Bone marrow (tissue), 2 donors: ENCODE measurements at regions not wholly inside any gene's neighbourhood (a gene's known extent, or its start where the extent isn't known, plus 50 kb on each side); places are given as distances from the start of the nearest gene placed in this dataset.

Experiments used
- DNase-seq, 2 donors: peaks; one replicate each; lab custom pipeline; 2025; lab: John Stamatoyannopoulos, UW

DNA sequence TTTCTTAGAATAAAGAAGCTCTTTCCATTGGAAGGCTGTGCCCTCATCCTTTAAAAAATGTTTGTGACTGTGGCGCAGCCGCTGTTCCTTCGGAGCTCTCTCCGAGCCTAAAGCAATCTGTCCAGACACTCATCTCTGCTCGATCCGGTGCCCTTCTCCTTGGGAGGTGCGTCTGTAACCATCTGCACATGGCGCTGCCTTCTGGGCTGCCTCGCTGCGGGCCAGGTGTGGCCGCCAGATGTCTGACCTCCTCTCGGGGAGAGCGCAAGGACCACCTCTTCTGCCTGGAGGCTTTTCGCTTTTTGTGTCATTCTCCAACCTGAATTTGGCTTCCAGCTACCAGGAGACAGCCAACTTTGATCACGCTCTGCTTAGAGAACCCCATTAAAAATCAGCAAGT lies 153.4 kb upstream of the PTCH1 start:
- no peak for DNase-seq

DNA sequence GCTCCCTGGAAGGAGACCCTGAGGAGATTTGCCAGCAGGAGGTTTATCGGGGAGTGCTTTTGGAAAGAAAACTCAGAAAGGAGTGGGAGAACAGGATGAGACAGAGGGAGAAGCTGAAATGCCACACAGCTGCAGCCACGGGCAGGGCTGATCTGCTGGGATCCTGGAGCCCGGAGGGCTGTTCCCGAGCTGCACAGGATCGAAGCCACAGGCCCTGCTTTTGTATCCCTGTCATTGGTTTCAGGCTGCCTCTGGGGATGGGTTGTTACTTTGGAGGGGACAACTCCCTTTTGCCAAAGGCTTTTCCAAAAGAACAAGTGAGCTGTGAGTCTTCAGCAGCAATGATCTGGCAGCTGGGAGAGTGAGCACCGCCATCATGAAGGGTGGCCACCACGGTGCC lies 152.5 kb upstream of the PTCH1 start:
- DNase-seq = no peak

DNA sequence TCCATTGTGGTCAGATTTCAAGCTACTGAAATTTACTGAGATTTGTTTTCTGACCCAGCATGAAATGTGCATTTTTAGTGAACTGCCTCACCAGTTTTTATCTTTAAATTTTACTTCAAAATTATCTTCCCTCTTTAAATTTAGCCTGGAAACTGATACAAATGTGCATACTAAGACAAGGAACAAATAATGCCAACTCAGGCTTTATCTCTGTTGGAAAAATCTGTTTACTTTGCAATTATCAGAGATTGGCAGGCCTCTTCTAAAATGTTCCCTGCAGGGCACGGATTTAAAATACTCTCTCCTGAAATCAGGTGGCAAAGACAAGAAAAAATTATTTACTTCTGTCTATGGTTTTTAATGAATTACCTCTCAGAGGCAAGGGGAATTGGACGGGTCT lies 151.0 kb upstream of the PTCH1 start:
- no peak for DNase-seq

GRCh38 chr9:95666785-95667155 lies 150.0 kb upstream of the PTCH1 start:
- DNase-seq = no peak

- DNase-seq = no peak
Observed at GRCh38 chr9:95666096-95666784, 149.5 kb upstream of the PTCH1 start.

- no peak for DNase-seq
Observed at GRCh38 chr9:95653246-95653645, 136.5 kb upstream of the PTCH1 start.

- DNase-seq = no peak
Observed at GRCh38 chr9:95650720-95651119, 133.9 kb upstream of the PTCH1 start.

- DNase-seq = no peak
Observed at GRCh38 chr9:95649801-95650213, 133.0 kb upstream of the PTCH1 start.

GRCh38 chr9:95648225-95648624 lies 131.5 kb upstream of the PTCH1 start:
- no peak for DNase-seq

- no peak for DNase-seq
Observed at GRCh38 chr9:95645992-95646391, 129.2 kb upstream of the PTCH1 start.

DNA sequence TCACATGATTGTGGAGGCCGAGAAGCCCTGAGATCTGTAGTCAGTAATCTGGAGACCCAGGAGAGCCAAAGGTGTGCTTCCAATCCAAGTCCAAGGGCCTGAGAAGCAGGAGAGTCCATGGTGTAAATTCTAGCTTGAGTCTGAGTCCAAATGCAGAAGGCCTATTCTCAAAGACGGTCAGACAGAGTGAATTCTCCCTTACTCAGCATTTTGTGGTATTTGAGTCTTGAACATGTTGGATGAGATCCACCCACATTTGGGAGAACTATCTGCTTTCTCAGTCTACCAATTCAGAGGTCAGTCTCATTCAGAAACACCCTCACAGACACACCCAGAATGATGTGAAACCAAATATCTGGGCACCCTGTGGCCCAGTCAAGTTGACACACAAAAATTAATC lies 128.8 kb upstream of the PTCH1 start:
- no peak for DNase-seq

- no peak for DNase-seq
Observed at GRCh38 chr9:95644377-95644776, 127.6 kb upstream of the PTCH1 start.

- DNase-seq = no peak
Observed at GRCh38 chr9:95643619-95644018, 126.8 kb upstream of the PTCH1 start.

DNA sequence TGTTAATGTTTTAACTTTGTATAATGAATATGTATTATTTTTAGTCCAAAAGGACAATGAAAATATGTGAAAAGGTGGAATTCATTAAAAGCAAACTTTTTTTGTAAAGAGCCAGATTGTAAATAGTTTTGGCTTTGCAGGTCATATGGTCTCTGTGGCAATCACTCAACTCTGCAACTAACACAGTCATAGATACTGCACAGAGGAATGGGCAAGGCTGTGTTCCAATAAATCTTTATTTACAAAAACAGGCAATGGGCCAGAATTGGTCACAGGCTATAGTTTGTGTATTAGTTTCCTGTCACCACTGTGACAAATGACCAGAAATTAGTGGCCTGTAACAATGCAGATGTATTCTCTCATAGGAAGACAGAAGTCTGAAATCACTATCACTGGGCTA lies 125.4 kb upstream of the PTCH1 start:
- DNase-seq = no peak

- DNase-seq = no peak
Observed at GRCh38 chr9:95641586-95641985, 124.8 kb upstream of the PTCH1 start.

GRCh38 chr9:95640336-95640735 lies 123.6 kb upstream of the PTCH1 start:
- DNase-seq = no peak

GRCh38 chr9:95635986-95636671 lies 119.4 kb upstream of the PTCH1 start:
- no peak for DNase-seq

GRCh38 chr9:95634536-95634935 lies 117.8 kb upstream of the PTCH1 start:
- DNase-seq = no peak

DNA sequence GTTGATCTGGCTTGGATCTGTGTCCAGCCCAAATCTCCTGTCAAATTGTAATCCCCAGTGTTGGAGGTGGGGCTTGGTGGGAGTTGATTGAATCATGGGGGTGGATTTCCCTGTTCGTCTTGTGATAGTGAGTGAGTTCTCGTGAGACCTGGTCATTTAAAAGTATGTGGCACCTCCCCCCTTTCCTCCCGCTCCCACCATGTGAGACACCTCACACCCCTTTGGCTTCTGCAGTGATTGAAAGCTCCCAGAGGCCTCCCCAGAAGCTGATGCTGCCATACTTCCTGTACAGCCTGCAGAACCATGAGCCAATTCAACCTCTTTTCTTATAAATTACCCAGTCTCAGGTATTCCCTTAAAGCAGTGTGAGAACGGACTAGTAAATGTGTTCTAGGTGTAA lies 117.3 kb upstream of the PTCH1 start:
- no peak for DNase-seq

- no peak for DNase-seq
Observed at GRCh38 chr9:95629585-95629984, 112.8 kb upstream of the PTCH1 start.

- DNase-seq = no peak
Observed at GRCh38 chr9:95627802-95628201, 111.0 kb upstream of the PTCH1 start.

DNA sequence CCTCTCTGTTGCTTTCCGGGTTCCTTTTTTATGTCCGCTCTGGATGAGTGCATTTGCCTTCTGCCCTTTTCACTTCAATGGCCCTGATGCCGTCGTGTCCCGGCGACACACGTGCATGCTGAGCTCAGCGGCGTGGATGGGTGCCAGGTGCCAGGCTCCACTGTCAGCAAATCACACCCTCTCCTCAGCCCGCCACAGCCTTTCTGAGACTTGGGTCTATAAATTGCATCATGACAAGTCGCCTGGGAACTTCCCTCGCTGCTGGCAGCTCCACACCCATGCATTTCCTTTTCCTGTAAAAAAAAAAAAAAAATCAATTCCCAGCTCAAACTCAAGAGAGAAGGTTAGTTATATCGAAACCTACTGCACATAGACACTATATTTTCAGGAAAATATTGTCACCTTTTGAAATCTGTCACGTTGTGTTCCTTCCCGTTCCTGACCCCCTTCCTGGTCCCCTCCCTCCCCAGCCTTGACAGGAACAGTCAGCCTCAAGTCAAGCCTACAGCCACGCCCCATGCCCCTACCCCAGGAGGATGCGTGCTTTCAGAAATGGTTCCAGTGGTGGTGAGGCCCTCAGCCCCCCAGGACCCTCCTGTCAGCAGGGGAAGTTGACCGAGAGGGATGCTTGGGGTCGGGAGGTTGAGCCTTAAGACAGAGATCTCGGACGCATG lies 110.3 kb upstream of the PTCH1 start:
- DNase-seq = no peak

GRCh38 chr9:95626341-95626740 lies 109.6 kb upstream of the PTCH1 start:
- no peak for DNase-seq
